ENCODE measurements at regions not wholly inside any gene's neighbourhood (a gene's known extent, or its start where the extent isn't known, plus 50 kb on each side); places are given as distances from the start of the nearest gene placed in this dataset.
"Not testable (repeated sequence)": the region's sequence is repeated elsewhere in the genome, so short reads cannot be mapped to it uniquely, and the experiment has no call there.

GRCh38 chr6:168844821-168845609 lies 404.0 kb downstream of the SMOC2 start:
- POLR2A ChIA-PET = no interaction called here
- CTCF ChIA-PET = no interaction called here
- DNase-seq (ENCODE audit: extremely low spot score) = no peak
- no peak for TF ChIP-seq PKNOX1 (IDR thresholded peaks at IDR 0.05)
- no peak for TF ChIP-seq LEF1 (IDR thresholded peaks at IDR 0.05; ENCODE audit: borderline replicate concordance)
- no peak for TF ChIP-seq SUZ12 (IDR thresholded peaks at IDR 0.05)

- CTCF ChIA-PET; DNase-seq (ENCODE audit: extremely low spot score); POLR2A ChIA-PET: not testable (repeated sequence)
Measured at GRCh38 chr6:168842632-168843212, 401.7 kb downstream of the SMOC2 start.

GRCh38 chr6:168841609-168842278 lies 400.8 kb downstream of the SMOC2 start:
- POLR2A ChIA-PET = no interaction called here
- TF ChIP-seq CTBP1 (IDR thresholded peaks at IDR 0.05; ENCODE audit: borderline replicate concordance) (no peak), HDGF (IDR thresholded peaks at IDR 0.05; ENCODE audit: borderline replicate concordance) (no peak), FOXA1 (IDR thresholded peaks at IDR 0.05) (no peak), LEF1 (IDR thresholded peaks at IDR 0.05; ENCODE audit: borderline replicate concordance) (no peak), SP1 (IDR thresholded peaks at IDR 0.05) (no peak), SUZ12 (IDR thresholded peaks at IDR 0.05) (no peak), ZNF384 (IDR thresholded peaks at IDR 0.05) (no peak), FOXM1 (IDR thresholded peaks at IDR 0.05; ENCODE audit: borderline replicate concordance) (no peak)
- no peak for DNase-seq (ENCODE audit: extremely low spot score)
- CTCF ChIA-PET = no interaction called here

- DNase-seq (ENCODE audit: extremely low spot score); POLR2A ChIA-PET; CTCF ChIA-PET: not testable (repeated sequence)
Measured at GRCh38 chr6:168840932-168841331, 399.9 kb downstream of the SMOC2 start.

- POLR2A ChIA-PET; CTCF ChIA-PET; DNase-seq (ENCODE audit: extremely low spot score): not testable (repeated sequence)
Measured at GRCh38 chr6:168840299-168840698, 399.3 kb downstream of the SMOC2 start.

- CTCF ChIA-PET = no interaction called here
- POLR2A ChIA-PET = no interaction called here
- no peak for TF ChIP-seq FOXM1 (IDR thresholded peaks at IDR 0.05; ENCODE audit: borderline replicate concordance)
- no peak for TF ChIP-seq ZNF384 (IDR thresholded peaks at IDR 0.05)
- TF ChIP-seq FOXA1 (IDR thresholded peaks at IDR 0.05) = no peak
- no peak for TF ChIP-seq FOXK2 (IDR thresholded peaks at IDR 0.05)
- TF ChIP-seq L3MBTL2 (conservative IDR thresholded peaks at IDR 0.05) = no peak
- TF ChIP-seq SUZ12 (IDR thresholded peaks at IDR 0.05) = no peak
- no peak for TF ChIP-seq PKNOX1 (IDR thresholded peaks at IDR 0.05)
- no peak for TF ChIP-seq ARNT (IDR thresholded peaks at IDR 0.05)
- no peak for TF ChIP-seq HDGF (IDR thresholded peaks at IDR 0.05; ENCODE audit: borderline replicate concordance)
- DNase-seq (ENCODE audit: extremely low spot score) = no peak
Measured at GRCh38 chr6:168838037-168838399, 397.0 kb downstream of the SMOC2 start.

GRCh38 chr6:168837254-168838036 lies 396.5 kb downstream of the SMOC2 start:
- no peak for DNase-seq (ENCODE audit: extremely low spot score)
- CTCF ChIA-PET = no interaction called here
- POLR2A ChIA-PET = no interaction called here
- no peak for TF ChIP-seq ARNT (IDR thresholded peaks at IDR 0.05)
- no peak for TF ChIP-seq TARDBP (IDR thresholded peaks at IDR 0.05)

GRCh38 chr6:168835991-168836390 lies 395.0 kb downstream of the SMOC2 start:
- TF ChIP-seq ZNF384 (IDR thresholded peaks at IDR 0.05) = no peak
- no peak for TF ChIP-seq L3MBTL2 (conservative IDR thresholded peaks at IDR 0.05)
- no peak for TF ChIP-seq PKNOX1 (IDR thresholded peaks at IDR 0.05)
- TF ChIP-seq HDGF (IDR thresholded peaks at IDR 0.05; ENCODE audit: borderline replicate concordance) = no peak
- TF ChIP-seq FOXM1 (IDR thresholded peaks at IDR 0.05; ENCODE audit: borderline replicate concordance) = no peak
- TF ChIP-seq CTBP1 (IDR thresholded peaks at IDR 0.05; ENCODE audit: borderline replicate concordance) = no peak
- no peak for TF ChIP-seq ARNT (IDR thresholded peaks at IDR 0.05)
- TF ChIP-seq BHLHE40 (IDR thresholded peaks at IDR 0.05; ENCODE audit: borderline replicate concordance) = no peak
- TF ChIP-seq TARDBP (IDR thresholded peaks at IDR 0.05) = no peak
- TF ChIP-seq NFRKB (IDR thresholded peaks at IDR 0.05) = no peak
- ChIA-PET CTCF (no interaction called here), POLR2A (no interaction called here)
- DNase-seq (ENCODE audit: extremely low spot score) = no peak
